ENCODE measurements at regions not wholly inside any gene's neighbourhood (a gene's known extent, or its start where the extent isn't known, plus 50 kb on each side); places are given as distances from the start of the nearest gene placed in this dataset.

- TF ChIP-seq CTCF (IDR thresholded peaks at IDR 0.05), result no peak
- TF ChIP-seq POLR2A (IDR thresholded peaks at IDR 0.05), result no peak
- TF ChIP-seq EP300 (IDR thresholded peaks at IDR 0.05), result no peak
- no peak for TF ChIP-seq POLR2AphosphoS5 (IDR thresholded peaks at IDR 0.05)
Observed at GRCh38 chr14:54132496-54132895, 175.9 kb upstream of the BMP4 start.
